ENCODE measurements at regions not wholly inside any gene's neighbourhood (a gene's known extent, or its start where the extent isn't known, plus 50 kb on each side); places are given as distances from the start of the nearest gene placed in this dataset.
A peak's percentile ranks its signal among the peaks of the same experiment; 100 is the strongest.
"Not testable (repeated sequence)": the region's sequence is repeated elsewhere in the genome, so short reads cannot be mapped to it uniquely, and the experiment has no call there.

DNA sequence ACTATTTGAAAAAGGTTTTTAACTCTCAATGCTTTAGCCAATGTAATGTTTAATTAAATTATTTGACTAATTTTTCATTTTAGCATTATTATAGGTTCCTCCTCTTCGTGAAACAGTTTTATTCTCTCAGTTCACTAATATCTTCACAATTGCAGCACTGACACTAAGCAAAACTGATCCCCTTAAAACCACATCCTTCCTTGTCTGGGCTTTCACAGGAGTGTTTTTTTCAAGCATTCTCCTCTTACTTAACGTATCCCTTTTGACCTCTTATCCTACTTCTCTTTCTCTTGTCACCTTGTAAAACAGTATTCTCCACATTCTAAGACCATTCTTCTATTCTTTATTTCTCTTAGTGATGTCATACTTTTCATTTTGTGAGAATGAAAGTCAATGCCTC, 112.8 kb downstream of the DSC3 start:
- DNase-seq (ENCODE audit: low read depth): no peak

GRCh38 chr18:30929065-30929464, 113.5 kb downstream of the DSC3 start:
- no peak for DNase-seq (ENCODE audit: low read depth)

DNA sequence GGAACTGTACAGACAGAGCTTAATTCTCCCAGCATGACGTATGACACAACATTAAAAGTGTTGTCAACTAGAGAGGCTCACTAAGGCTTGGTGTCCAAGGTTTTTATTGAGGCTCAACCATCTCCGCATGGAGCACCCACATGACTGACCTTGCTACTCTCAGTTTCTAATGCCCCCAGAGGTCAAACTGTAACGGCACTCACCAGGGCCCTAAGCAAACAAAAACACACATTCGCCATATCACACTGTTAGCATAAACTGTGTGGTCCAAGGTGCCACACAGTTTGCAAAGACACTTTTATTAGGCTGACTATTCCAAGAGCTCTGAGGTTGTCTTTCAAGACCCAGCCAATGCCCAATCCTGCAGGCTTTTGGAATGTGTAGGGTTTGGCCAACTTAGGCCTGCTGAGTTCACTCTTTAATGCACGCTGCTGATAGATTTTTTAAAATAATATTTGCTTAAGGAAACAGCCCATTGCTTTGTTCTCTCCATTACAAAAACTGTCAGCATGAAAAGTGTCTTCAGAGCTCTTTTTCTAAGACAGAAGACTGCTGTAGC, 114.9 kb downstream of the DSC3 start:
- no peak for DNase-seq (ENCODE audit: low read depth)

DNA sequence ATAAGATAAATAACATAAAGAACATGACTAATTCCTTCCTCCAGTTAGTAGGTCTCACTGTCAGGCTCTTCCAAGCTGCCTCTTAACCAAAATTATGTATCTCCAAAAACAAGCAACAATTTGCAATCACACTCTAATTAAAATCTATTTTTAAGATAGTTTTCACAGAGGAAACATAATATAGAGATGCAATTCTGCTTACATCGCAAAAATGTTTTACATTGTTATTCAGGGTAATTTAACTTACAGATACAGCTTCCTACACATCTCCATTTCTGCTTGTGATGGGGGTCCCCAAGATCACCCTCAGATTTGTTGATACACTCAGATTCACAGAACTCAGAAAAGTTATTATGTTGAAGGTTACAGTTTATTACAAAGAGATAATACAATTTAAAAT, 115.5 kb downstream of the DSC3 start:
- no peak for DNase-seq (ENCODE audit: low read depth)

DNA sequence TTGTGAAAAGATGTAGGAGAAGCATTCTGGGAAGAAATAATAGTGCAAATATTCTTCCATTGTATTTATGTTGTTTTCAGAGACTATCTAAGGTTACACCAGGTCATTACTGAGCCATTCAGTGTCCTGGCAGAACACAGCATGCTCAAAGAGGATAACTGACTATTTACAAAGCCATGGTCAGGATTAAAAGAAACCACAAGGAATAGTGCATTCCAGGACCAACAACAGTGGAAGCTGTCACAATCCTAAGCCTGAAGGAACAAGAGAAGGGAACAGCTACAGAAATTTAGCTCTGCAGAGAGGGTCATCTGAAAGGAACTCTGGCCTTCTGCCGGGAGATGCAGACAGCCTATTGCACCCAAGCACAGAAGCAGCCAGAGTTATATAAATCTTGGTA, 116.7 kb downstream of the DSC3 start:
- no peak for DNase-seq (ENCODE audit: low read depth)

DNA sequence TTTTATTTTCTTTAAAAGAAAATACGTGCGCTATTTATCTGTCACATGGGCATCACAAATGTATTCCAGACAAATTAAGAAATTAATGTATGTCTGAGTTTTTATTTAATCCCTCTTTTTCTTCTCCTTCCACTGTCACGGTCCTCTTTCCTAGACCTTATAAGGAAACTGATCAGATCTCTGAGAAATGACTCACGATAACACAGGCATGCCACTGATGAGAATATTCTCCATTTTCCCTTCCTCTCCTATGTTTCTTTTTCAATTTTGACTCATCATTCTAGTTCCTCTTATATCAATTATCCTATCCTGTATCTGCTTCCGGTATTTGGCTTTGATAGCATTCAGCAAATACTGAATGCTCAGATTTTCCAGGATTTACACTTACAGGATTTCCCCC, 121.8 kb downstream of the DSC3 start:
- DNase-seq (ENCODE audit: low read depth): peak; percentile 1

- no peak for DNase-seq (ENCODE audit: low read depth)
Measured at GRCh38 chr18:30920351-30920750, 122.2 kb downstream of the DSC3 start.

- DNase-seq (ENCODE audit: low read depth): no peak
Measured at GRCh38 chr18:30917651-30918050, 124.9 kb downstream of the DSC3 start.

GRCh38 chr18:30915336-30915988, 127.1 kb downstream of the DSC3 start:
- DNase-seq (ENCODE audit: low read depth): no peak

GRCh38 chr18:30908381-30908780, 134.2 kb downstream of the DSC3 start:
- DNase-seq (ENCODE audit: low read depth): no peak

- peak; percentile 76 for DNase-seq (ENCODE audit: low read depth)
Measured at GRCh38 chr18:30903566-30903965, 139.0 kb downstream of the DSC3 start.

- DNase-seq (ENCODE audit: low read depth): peak; percentile 25
Measured at GRCh38 chr18:30889519-30890301, 152.8 kb downstream of the DSC3 start.

DNA sequence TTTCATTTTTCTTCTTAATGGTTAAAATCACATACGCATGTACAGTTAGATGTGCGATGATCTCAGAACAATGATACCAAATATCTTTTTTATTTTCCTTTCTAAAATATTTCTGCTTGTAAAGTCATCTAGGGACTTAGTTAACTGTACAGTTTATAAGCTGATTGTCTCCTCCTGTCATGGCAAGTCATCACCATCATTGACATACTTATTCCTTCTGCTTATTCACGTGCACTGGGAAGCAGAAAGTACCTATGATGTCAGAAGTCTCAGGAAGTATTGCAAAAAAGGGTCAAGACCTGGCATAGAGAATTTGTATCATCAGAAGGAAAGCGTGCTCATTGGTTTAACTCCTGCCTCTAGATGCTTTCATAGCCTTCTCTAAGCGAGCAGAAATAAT, 154.2 kb downstream of the DSC3 start:
- DNase-seq (ENCODE audit: low read depth): no peak

DNA sequence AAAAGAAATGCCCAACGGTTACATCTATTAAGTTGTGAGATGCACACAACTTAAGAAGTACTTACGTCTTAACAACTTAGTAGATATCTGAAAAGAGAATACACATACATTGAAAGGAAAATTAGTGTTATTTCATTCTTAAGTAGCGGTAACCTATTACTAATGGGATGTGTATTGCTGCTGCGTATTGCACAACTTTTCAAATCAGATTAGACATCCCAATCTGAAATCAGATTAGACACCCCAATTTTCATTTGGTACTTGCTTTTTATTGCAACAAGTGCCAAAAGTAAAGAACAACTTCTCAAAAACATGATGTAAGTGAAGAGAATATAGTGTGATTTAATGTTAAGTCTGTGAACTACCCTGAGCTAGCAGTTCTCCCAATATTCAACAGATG, 155.5 kb downstream of the DSC3 start:
- no peak for DNase-seq (ENCODE audit: low read depth)

DNA sequence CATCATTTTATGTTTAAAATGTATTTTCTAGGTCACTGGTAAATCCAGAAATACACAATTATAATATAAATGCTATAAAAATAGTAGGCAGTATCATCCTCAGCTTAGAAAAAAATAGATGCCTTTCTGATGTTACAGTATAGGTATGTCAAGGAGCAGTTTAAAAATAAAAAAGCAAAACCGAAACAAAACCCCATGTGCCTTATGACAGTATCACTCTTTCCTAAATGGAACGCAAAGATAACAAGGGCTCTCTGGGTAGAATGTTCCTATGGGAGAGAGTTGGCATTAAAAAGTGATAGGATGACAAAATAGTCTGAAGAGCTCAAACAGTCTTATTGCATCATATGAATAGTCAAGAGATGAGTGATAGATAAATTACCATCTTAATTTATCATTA, 172.1 kb downstream of the DSC3 start:
- no peak for DNase-seq (ENCODE audit: low read depth)

DNA sequence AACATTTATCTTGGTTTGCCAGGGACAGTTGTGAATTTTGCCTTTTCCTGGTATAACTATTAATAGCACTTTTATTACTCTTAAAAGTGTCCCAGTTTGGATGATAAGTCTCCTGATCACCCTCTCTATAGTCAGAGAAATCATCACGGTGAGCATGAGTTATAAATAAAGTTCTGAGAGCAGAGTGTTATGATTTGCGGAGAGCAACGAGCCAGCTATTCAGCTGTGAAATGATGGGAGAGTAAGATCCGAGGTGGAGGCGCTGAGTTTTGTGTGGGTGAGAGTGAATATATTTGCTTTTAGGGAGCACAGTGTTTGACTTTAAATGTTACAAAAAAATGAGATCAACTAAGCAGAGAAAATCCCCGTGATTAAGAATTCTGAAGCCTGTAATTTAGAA, 179.6 kb downstream of the DSC3 start:
- DNase-seq (ENCODE audit: low read depth): no peak

- DNase-seq (ENCODE audit: low read depth): no peak
Measured at GRCh38 chr18:30860741-30861140, 181.8 kb downstream of the DSC3 start.

- DNase-seq (ENCODE audit: low read depth): no peak
Measured at GRCh38 chr18:30859036-30859435, 183.5 kb downstream of the DSC3 start.

- no peak for DNase-seq (ENCODE audit: low read depth)
Measured at GRCh38 chr18:30858560-30858959, 184.0 kb downstream of the DSC3 start.

DNA sequence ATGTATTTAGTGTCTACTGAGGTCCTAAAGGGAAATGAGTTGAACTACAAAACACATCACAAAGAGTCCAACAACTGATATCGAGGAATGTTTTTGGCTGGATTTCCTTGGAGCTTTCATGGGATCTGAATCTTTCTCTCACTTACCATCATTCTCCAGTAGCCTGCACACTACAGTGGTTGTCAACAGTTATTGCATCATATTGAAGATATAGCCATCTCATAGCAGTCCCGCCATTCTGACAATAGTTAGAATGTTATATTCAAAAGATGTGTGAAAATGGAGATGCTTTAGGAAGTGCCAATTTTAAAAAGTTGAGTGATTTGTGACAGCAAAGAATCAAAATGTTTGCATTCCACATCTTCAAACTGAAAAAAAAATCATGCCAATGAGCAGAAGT, 186.8 kb downstream of the DSC3 start:
- no peak for DNase-seq (ENCODE audit: low read depth)

DNA sequence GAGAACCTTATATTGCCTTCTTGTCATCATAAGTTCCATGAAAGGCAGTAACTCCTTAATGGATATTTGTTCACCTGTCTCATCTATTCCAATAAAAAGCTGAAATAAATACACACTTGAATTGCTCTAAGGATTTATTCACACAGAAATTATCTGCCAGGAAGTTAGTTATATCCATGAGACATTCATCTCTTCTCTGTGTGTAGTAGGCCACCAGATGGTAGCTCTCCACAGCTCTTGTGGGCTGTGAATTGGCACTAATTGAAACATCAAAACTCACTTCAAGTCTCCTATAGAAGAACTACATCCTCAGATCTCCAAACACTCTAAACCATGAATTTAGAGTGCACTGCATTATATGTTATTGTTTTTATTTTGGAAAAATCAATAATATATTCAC, 189.6 kb downstream of the DSC3 start:
- no peak for DNase-seq (ENCODE audit: low read depth)

- DNase-seq (ENCODE audit: low read depth): no peak
Measured at GRCh38 chr18:30852541-30852940, 190.0 kb downstream of the DSC3 start.

DNA sequence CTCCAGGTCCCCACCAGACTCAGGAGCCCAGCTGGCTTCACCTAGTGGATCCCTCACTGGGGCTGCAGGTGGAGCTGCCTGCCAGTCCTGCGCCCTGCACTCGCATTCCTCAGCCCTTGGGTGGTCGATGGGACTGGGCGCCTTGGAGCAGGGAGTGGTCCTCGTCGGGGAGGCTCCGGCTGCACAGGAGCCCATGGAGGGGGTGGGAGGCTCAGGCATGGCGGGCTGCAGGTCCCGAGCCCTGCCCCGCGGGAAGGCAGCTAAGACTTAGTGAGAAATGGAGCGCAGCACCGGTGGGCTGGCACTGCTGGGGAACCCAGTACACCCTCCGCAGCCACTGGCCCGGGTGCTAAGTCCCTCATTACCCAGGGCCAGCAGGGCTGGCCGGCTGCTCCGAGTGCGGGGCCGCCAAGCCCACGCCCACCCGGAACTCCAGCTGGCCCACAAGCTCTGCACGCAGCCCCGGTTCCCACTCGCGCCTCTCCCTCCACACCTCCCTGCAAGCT, 203.4 kb downstream of the DSC3 start:
- DNase-seq (ENCODE audit: low read depth): not testable (repeated sequence)

All from Daoy (cell line).